Omental fat pad (tissue), 3 donors: ENCODE measurements at regions not wholly inside any gene's neighbourhood (a gene's known extent, or its start where the extent isn't known, plus 50 kb on each side); places are given as distances from the start of the nearest gene placed in this dataset.

Source experiments
- ATAC-seq: fragments of 150-250 bp; one replicate; pipeline ENCODE4 v1.9.1; 2016; ENCODE audit warnings: mild to moderate bottlenecking, moderate library complexity; ENCODE audit not compliant: low FRiP score
- DNase-seq: peaks from one replicate; pipeline ENCODE4 v3.0.0-alpha.2; 2019; ENCODE audit warnings: low spot score
- CTCF ChIP-seq, 3 donors: fragments of 450-650 bp; IDR thresholded peaks; one replicate each; pipeline ENCODE4 v1.5.1; 2016 to 2017; ENCODE audit warnings: antibody characterized with exemption in 3 of 3, mild to moderate bottlenecking in 3 of 3, moderate library complexity in 2 of 3

GRCh38 chr10:33065111-33065510 lies 107.1 kb upstream of the ITGB1 start:
- ATAC-seq (no peak), DNase-seq (no peak)
- TF ChIP-seq CTCF (IDR thresholded peaks at IDR 0.05) = no peak

- DNase-seq (no peak), ATAC-seq (no peak)
- no peak for TF ChIP-seq CTCF (IDR thresholded peaks at IDR 0.05)
Measured at GRCh38 chr10:33064706-33065105, 106.7 kb upstream of the ITGB1 start.

GRCh38 chr10:33057620-33058019 lies 99.6 kb upstream of the ITGB1 start:
- TF ChIP-seq CTCF (IDR thresholded peaks at IDR 0.05) = no peak
- no peak for ATAC-seq
- no peak for DNase-seq

GRCh38 chr10:33056828-33057596 lies 99.0 kb upstream of the ITGB1 start:
- TF ChIP-seq CTCF (IDR thresholded peaks at IDR 0.05) = no peak
- ATAC-seq = no peak
- DNase-seq = no peak

GRCh38 chr10:33055625-33056024 lies 97.6 kb upstream of the ITGB1 start:
- DNase-seq (no peak), ATAC-seq (no peak)
- no peak for TF ChIP-seq CTCF (IDR thresholded peaks at IDR 0.05)

GRCh38 chr10:33052915-33053810 lies 95.1 kb upstream of the ITGB1 start:
- ATAC-seq = no peak
- no peak for DNase-seq
- no peak for TF ChIP-seq CTCF (IDR thresholded peaks at IDR 0.05)
